Kidney capillary endothelial cell (primary cell): ENCODE measurements at regions not wholly inside any gene's neighbourhood (a gene's known extent, or its start where the extent isn't known, plus 50 kb on each side); places are given as distances from the start of the nearest gene placed in this dataset.
"Not testable (repeated sequence)": the region's sequence is repeated elsewhere in the genome, so short reads cannot be mapped to it uniquely, and the experiment has no call there.

Source experiments
- DNase-seq: peaks from one replicate; pipeline ENCODE4 v3.0.0-alpha.2; 2018; ENCODE audit warnings: low spot score

- no peak for DNase-seq
These were observed 119.3 kb downstream of the CRYAA start for GRCh38 chr21:43287795-43288755.

- no peak for DNase-seq
These were observed 118.4 kb downstream of the CRYAA start for GRCh38 chr21:43287111-43287760.

DNA sequence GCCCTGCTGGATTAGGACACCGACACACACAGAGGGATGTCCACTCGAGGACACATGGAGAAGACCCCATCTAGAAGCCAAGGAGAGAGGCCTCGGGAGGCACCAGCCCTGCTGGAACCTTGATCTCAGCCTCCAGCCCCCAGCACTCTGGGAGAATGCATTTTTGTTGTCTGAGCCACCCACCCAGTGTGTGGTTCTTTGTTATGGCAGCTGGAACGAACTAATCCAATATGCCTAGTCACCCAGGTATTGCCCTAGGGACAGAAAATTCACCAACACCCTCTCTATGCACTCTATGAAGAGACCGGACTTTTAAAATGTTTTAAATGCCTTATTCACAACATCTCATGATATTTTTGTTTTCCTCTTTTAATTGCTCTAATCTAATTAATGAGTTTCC lies 117.4 kb downstream of the CRYAA start:
- DNase-seq = no peak

GRCh38 chr21:43284700-43285099 lies 115.9 kb downstream of the CRYAA start:
- DNase-seq = no peak

- no peak for DNase-seq
These were observed 115.4 kb downstream of the CRYAA start for GRCh38 chr21:43284238-43284637.

- DNase-seq = not testable (repeated sequence)
These were observed 115.1 kb downstream of the CRYAA start for GRCh38 chr21:43283925-43284221.

GRCh38 chr21:43283136-43283924 lies 114.5 kb downstream of the CRYAA start:
- DNase-seq = no peak

DNA sequence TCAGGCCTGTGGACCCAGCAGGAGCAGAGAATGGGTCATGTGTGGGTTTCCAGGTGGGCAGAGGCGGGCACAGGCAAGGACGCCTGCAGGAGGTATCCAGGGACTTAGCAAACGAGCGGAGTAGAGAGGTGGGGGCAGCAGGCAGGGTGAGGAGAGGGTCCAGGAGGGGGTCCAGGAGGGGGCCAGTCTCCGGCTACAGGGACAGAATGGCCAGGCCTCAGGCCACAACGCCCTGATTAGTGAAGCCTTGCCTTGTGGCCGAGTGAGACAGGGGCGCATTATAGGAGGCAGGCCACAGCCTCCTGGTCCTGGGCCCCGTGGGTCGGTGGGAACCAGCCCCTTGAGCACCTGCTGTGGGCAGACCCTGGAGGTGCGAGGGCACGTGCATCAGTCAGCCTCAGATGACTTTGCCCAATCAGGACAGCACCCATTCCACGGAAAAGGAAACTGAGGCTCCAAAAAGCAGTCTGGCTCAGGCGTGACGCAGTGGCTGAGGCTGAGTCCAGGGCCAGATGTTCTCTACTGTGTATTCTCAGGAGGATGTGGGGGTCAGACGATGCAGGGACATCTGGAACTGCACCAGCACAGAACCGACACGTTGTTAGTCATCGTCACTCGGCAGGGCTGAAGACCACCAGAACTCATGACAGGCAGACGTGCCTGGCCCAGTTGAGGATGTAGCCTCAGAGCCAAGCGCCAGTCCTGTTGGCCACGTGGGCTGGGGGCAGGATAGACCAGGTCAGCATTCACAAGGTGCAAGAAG lies 113.7 kb downstream of the CRYAA start:
- DNase-seq = no peak

- no peak for DNase-seq
These were observed 113.0 kb downstream of the CRYAA start for GRCh38 chr21:43281661-43282357.

- no peak for DNase-seq
These were observed 112.3 kb downstream of the CRYAA start for GRCh38 chr21:43280949-43281633.

GRCh38 chr21:43279578-43279894 lies 110.7 kb downstream of the CRYAA start:
- DNase-seq = no peak

GRCh38 chr21:43278766-43279577 lies 110.2 kb downstream of the CRYAA start:
- DNase-seq = no peak

DNA sequence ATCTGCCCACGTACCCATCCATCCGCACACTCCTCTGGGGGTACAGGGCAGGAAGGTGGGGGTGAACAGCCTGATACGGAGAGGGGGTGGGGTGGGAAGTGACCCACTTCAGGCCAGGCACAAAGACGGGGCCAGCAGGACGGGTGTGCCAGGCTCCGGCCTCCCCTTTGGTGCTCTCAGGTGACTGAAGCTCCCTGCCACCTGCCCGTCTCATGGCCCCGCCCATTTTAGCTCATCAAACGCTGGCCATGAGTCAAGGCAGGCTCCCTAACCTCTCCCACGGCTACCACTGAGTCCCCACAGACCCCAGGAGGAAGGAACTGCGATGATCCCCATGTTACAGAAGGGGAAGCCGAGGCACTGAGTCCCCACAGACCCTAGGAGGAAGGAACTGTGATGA lies 109.6 kb downstream of the CRYAA start:
- no peak for DNase-seq

DNA sequence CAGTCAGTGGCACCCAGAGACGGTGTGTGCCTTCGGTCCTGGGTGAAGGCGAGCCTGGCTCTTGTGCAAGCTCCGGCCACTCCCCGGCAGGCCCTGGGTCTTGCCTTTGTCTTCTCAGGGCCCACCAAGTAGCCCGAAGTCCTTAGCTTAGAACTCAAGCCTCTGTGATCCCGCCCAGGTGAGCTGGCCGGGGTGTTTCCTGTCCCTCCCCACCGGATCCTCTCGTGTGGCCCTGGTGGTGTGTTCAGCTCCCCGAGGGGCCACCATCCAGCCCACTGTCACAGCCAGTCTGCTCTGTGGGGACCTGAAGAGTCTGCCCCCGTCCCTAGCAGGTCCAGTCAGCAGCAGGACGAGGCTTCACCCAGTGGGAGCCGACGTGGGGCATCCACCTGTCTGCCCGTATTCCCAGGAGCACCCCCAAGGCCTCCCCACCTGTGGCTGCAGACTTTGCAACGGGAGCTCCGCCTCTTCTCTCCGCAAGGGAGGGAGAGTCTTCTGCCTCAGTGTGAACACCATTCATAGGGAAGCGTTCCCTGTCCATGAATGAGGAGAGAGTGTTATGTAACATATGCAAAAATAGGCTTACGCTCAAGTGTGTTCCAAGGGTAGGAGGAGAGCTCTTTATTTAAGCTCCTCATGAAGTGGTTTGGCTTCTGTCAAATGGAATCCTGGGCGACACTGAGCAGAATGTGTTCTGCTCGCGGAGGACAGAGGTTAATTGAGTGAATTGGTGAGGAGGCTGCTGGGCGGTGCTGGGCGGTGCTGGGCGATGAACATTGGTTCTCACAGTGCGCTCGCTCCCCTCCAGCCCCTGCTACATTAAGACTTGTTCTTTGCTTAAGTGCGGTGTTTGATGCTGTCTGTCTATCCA lies 108.9 kb downstream of the CRYAA start:
- DNase-seq = no peak

DNA sequence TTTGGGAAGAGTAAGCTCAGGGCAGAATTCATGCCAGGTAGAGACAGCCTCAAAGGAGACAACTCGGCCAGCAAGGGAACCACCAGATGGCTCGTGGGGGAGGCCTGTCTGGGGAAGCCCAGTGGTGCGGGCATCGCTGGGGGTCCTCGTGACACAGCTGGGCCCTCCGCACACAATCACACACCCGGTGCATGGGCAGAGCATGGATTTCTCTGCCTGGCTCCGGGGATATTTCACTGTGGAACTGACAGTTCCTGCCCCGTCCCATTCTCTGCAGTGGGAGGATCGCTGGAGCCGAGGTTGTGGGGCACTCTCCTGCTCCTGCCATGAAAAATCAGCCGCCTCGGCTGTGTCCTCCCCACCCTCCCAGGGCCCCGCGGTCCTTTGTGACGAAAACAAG lies 108.0 kb downstream of the CRYAA start:
- DNase-seq = no peak

GRCh38 chr21:43275421-43276211 lies 106.8 kb downstream of the CRYAA start:
- no peak for DNase-seq

- DNase-seq = no peak
These were observed 106.1 kb downstream of the CRYAA start for GRCh38 chr21:43274946-43275310.
